Uterus (tissue), 3 donors: ENCODE measurements at regions not wholly inside any gene's neighbourhood (a gene's known extent, or its start where the extent isn't known, plus 50 kb on each side); places are given as distances from the start of the nearest gene placed in this dataset.

Source experiments
- DNase-seq, 2 donors: peaks; one replicate each; pipeline ENCODE4 v3.0.0-alpha.2; 2019 to 2020
- H3K27ac ChIP-seq, 2 donors: fragments of 200-600 bp; sonication (generic); 1 replicate in 1 of 2; 2 replicates in 1 of 2; pipeline ENCODE4 v1.5.1; 2016 to 2018
- H3K27me3 ChIP-seq, 2 donors: fragments of 200-600 bp; sonication (generic); one replicate each; pipeline ENCODE4 v1.5.1; 2018 to 2019; ENCODE audit warnings: control low read depth in 1 of 2
- H3K36me3 ChIP-seq, 2 donors: fragments of 200-600 bp; sonication (generic); one replicate each; pipeline ENCODE4 v1.5.1; 2019; ENCODE audit warnings: control low read depth in 1 of 2
- H3K4me1 ChIP-seq, 2 donors: fragments of 200-600 bp; sonication (generic); one replicate each; pipeline ENCODE4 v1.5.1; 2018 to 2019; ENCODE audit warnings: control low read depth in 1 of 2
- H3K4me3 ChIP-seq, 2 donors: fragments of 200-600 bp; sonication (generic); 1 replicate in 1 of 2; 2 replicates in 1 of 2; pipeline ENCODE4 v1.5.1; 2018 to 2019; ENCODE audit warnings: mild to moderate bottlenecking in 1 of 2
- H3K9me3 ChIP-seq, 2 donors: fragments of 200-600 bp; sonication (generic); one replicate each; pipeline ENCODE4 v1.5.1; 2019; ENCODE audit warnings: control low read depth in 1 of 2
- POLR2A ChIP-seq, 2 donors: fragments of 450-650 bp; IDR thresholded peaks; one replicate each; pipeline ENCODE4 v1.6.1; 2016; ENCODE audit warnings: antibody characterized with exemption in 2 of 2, mild to moderate bottlenecking in 1 of 2, moderate library complexity in 1 of 2
- intact Hi-C: fragments of 100-400 bp; cut with DNase I; formaldehyde crosslinking; loops from one replicate; pipeline ENCODE4 v1.15.1; 2023; ENCODE audit warnings: low total_unique reads
- TF ChIP-seq, protein P1 (sequence below), 4 experiments: fragments of 200-600 bp in 2 of 4; fragments of 450-650 bp in 2 of 4; sonication (generic) in 2 of 4; IDR thresholded peaks; one replicate each; pipeline ENCODE4 v1.5.1; 2016 to 2019; ENCODE audit warnings: antibody characterized with exemption in 4 of 4, mild to moderate bottlenecking in 2 of 4, moderate library complexity in 1 of 4
- donor health status: DM: yes; HTN: yes; CAD: no.

DNA sequence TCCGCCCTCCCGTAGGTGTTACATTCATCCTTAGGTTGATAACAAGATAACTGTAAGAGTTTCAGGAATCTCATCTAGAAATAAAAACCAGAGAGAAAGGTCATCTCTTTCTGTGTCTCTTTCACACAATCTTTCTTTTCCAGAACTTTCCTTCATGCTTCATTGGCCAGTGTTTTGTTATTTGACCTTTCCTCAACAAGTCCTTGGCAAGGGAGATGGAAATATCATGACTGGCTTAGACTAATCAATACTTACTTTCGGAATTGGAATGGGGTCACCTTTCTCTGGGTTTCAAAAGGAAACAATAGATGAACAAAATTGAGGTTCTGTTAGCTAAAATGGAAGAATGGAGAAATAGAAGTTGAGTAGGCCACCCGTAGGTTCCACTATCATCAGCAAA is 72.9 kb upstream of the PPP2R5A start:
- intact Hi-C loops, result no loop called here
- Histone ChIP-seq H3K9me3 (no peaks in the 10 kb centered on the region), H3K36me3 (no peaks in the 10 kb centered on the region), H3K27me3 (no peaks in the 10 kb centered on the region), H3K4me3 (no peak overlapping the region), H3K4me1 (no peaks in the 10 kb centered on the region), H3K27ac (peak overlapping the region in 1 of 2 donors; percentile 49)
- DNase-seq, result no peak
- no peak for TF ChIP-seq POLR2A (IDR thresholded peaks at IDR 0.05)
- TF ChIP-seq, protein P1, sequence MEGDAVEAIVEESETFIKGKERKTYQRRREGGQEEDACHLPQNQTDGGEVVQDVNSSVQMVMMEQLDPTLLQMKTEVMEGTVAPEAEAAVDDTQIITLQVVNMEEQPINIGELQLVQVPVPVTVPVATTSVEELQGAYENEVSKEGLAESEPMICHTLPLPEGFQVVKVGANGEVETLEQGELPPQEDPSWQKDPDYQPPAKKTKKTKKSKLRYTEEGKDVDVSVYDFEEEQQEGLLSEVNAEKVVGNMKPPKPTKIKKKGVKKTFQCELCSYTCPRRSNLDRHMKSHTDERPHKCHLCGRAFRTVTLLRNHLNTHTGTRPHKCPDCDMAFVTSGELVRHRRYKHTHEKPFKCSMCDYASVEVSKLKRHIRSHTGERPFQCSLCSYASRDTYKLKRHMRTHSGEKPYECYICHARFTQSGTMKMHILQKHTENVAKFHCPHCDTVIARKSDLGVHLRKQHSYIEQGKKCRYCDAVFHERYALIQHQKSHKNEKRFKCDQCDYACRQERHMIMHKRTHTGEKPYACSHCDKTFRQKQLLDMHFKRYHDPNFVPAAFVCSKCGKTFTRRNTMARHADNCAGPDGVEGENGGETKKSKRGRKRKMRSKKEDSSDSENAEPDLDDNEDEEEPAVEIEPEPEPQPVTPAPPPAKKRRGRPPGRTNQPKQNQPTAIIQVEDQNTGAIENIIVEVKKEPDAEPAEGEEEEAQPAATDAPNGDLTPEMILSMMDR (IDR thresholded peaks at IDR 0.05), result no peak

DNA sequence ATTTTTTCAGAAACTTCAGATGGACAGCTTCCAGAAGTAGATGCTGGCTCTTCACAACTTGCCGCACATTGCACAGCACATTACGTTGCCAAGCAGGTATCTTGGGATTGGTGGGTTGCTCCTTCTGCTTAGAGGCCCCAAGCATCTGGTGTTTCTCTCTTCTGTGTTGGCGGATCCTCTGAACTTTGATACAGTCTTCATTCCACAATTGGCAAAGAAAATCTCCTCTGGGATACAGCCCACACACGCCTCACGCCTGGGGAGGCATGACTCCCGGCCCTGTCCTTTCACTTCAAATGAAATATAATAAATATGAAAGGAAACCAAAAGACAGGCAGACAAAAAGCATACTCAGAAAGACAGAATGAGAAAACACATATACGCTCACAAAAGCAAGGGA is 72.3 kb upstream of the PPP2R5A start:
- Histone ChIP-seq H3K36me3 (no peaks in the 10 kb centered on the region), H3K9me3 (no peaks in the 10 kb centered on the region), H3K27me3 (no peaks in the 10 kb centered on the region), H3K4me1 (no peaks in the 10 kb centered on the region), H3K4me3 (no peak overlapping the region), H3K27ac (peak overlapping the region; percentile 43 to 49)
- TF ChIP-seq, protein P1 (IDR thresholded peaks at IDR 0.05), result no peak
- TF ChIP-seq POLR2A (IDR thresholded peaks at IDR 0.05), result no peak
- peak; percentile 31 to 37 for DNase-seq
- intact Hi-C loops, result no loop called here

DNA sequence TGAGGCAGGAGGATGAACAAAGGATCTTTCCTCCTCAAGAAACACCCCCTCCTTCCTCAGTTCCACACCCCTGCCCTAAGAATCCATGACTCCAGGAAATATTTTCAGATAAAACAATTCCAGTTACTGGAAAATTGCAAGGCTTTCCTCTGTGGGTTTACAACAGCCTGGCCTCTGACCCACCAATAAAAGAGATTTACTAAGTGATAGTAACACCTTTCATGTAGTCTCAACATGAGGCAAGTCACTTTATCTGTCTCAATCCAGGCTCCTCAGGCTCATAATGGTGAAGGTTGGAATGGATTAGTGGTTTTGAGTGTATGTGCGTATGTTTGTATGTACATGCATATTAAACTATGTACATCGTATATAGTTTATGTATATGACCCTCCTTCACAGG is 71.4 kb upstream of the PPP2R5A start:
- intact Hi-C loops, result no loop called here

DNA sequence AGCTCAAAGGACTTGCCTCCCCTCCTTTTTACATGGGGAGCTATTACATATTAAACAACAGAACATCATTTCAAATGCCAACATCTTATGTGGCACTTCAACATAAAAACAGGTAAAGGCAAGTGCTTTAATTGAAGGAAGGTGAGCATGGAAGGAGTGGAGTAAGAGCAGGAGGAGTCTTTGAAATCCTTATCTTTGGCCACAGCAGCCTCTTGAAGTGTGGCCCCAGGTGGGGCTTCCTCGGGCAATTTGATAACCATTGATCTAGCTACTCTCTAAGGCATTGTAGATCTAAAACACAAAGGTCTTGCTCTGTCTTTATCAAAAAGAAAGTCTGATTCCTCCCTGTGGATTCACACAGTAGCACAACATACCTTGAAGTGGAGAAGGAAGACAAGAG is 70.9 kb upstream of the PPP2R5A start:
- peak overlapping the region in 1 of 2 donors; percentile 18 for H3K27ac ChIP-seq
- no peaks in the 10 kb centered on the region for H3K9me3 ChIP-seq
- TF ChIP-seq, protein P1 (IDR thresholded peaks at IDR 0.05), result no peak
- no peak for TF ChIP-seq POLR2A (IDR thresholded peaks at IDR 0.05)
- no peak for DNase-seq
- peaks cover 0 to 6% of the 10 kb centered on the region in 2 donors for H3K4me1 ChIP-seq
- H3K4me3 ChIP-seq, result no peak overlapping the region
- intact Hi-C loops, result no loop called here
- no peaks in the 10 kb centered on the region for H3K36me3 ChIP-seq
- H3K27me3 ChIP-seq, result no peaks in the 10 kb centered on the region

More for the DNA sequence above, 71.4 kb upstream of the PPP2R5A start:
- no peaks in the 10 kb centered on the region for H3K36me3 ChIP-seq
- DNase-seq, result no peak
- peak overlapping the region; percentile 18 to 49 for H3K27ac ChIP-seq
- H3K4me3 ChIP-seq, result no peak overlapping the region
- no peaks in the 10 kb centered on the region for H3K9me3 ChIP-seq
- H3K4me1 ChIP-seq, result peaks cover 0 to 4% of the 10 kb centered on the region in 2 donors
- TF ChIP-seq, protein P1 (IDR thresholded peaks at IDR 0.05), result no peak
- TF ChIP-seq POLR2A (IDR thresholded peaks at IDR 0.05), result no peak
- H3K27me3 ChIP-seq, result no peaks in the 10 kb centered on the region

DNA sequence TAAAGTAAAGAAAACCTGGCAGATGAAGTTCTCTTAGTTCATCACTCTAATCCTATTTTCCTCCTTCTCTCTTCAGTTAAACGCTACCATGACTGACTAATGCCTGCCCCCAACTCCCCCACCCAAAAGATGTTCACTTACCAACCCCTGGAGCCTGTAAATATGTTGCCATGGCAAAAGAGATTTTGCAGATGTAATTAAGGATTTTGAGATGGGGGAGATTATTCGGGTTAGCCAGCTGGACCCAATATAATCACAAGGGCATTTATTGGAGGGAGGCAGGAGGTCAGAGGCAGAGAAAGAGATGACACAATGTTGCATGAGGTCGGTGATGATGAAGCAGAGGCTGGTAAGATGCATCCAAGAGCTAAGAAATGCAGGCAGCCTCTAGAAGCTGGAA is 69.3 kb upstream of the PPP2R5A start:
- no peak for DNase-seq
- H3K9me3 ChIP-seq, result no peaks in the 10 kb centered on the region
- H3K36me3 ChIP-seq, result no peaks in the 10 kb centered on the region
- H3K27ac ChIP-seq, result no peak overlapping the region
- no peak overlapping the region for H3K4me3 ChIP-seq
- no peaks in the 10 kb centered on the region for H3K27me3 ChIP-seq
- TF ChIP-seq, protein P1 (IDR thresholded peaks at IDR 0.05), result no peak
- TF ChIP-seq POLR2A (IDR thresholded peaks at IDR 0.05), result no peak
- peaks cover 0 to 6% of the 10 kb centered on the region in 2 donors for H3K4me1 ChIP-seq
- intact Hi-C loops, result no loop called here
